ENCODE measurements at regions not wholly inside any gene's neighbourhood (a gene's known extent, or its start where the extent isn't known, plus 50 kb on each side); places are given as distances from the start of the nearest gene placed in this dataset.

DNA sequence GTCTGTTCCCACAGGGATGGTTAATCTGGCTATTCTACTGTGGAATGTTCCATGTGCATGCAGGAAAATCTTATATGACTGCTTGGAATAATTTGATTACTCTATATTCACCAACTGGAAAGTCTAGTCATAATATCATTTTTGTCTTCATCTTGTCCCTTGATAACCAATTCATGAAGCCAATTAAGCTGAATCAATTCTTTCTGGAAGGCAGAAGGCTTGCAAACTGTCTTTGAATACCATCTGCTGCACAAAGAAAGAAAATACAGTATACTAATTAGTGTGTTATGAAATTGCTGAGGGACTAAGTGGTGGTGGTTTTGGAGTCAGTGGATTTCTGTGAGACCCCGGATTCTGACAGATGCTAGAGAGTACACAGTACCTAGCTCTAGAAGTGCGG lies 546.5 kb upstream of the MIS18BP1 start:
- H4K8ac ChIP-seq (ENCODE audit: extremely low read depth, insufficient read depth, low read length) = no peak overlapping the region
- no peaks in the 10 kb centered on the region for H4K20me1 ChIP-seq (replicated peaks in 1 of 2; ENCODE audit: control insufficient read depth in 1 of 2, insufficient read depth in 2 of 2, low read length in 2 of 2)
- H2AK5ac ChIP-seq (ENCODE audit: low read depth, low read length) = no peak overlapping the region
- no peak overlapping the region for H2BK15ac ChIP-seq (ENCODE audit: low read length)
- H3K79me2 ChIP-seq (ENCODE audit: control insufficient read depth in 1 of 2, insufficient read depth in 2 of 2, low read length in 2 of 2) = no peaks in the 10 kb centered on the region
- no peak overlapping the region for H4K91ac ChIP-seq (replicated peaks; ENCODE audit: insufficient read length, low read length)
- H3K14ac ChIP-seq (ENCODE audit: insufficient read length) = no peak overlapping the region
- H3K4me2 ChIP-seq (ENCODE audit: insufficient read depth in 1 of 2, low read depth in 2 of 2, low read length in 2 of 2) = no peak overlapping the region
- CTCF ChIA-PET (ENCODE audit: partially characterized antibody) = interaction anchor here (1.4 kb wide), 1 partner anchor 12 kb away, joined by 4 read pairs; no protein-coding TSS in a partner anchor
- H2BK12ac ChIP-seq (ENCODE audit: low read depth, low read length) = no peak overlapping the region
- no peak overlapping the region for H3K23ac ChIP-seq (ENCODE audit: insufficient read length)
- no peaks in the 10 kb centered on the region for H3K79me1 ChIP-seq (ENCODE audit: low read depth, low read length)
- POLR2A ChIA-PET (ENCODE audit: partially characterized antibody) = no interaction called here
- H3K9me3 ChIP-seq (ENCODE audit: insufficient read depth in 2 of 2, low read depth in 1 of 2, low read length in 1 of 2) = no peaks in the 10 kb centered on the region; a peak in 1 of 4 replicates
- H3K9ac ChIP-seq (replicated peaks in 1 of 4; ENCODE audit: extremely low read depth in 1 of 4, low read depth in 3 of 4, low read length in 3 of 4) = no peak overlapping the region
- no peak overlapping the region for H2BK20ac ChIP-seq (ENCODE audit: low read length)
- no peaks in the 10 kb centered on the region for H3K4me1 ChIP-seq (replicated peaks in 1 of 4; ENCODE audit: control insufficient read depth in 3 of 4, insufficient read depth in 4 of 4, low read length in 3 of 4)
- WGBS, 2 experiments (ENCODE audit: extremely low coverage in 1 of 2, insufficient coverage in 1 of 2, insufficient read length in 1 of 2, insufficient replicate concordance in 2 of 2, low coverage in 1 of 2, low lambda C conversion rate in 2 of 2, missing lambda C conversion rate in 1 of 2) = 88% methylated on average over 2 of the region's 2 CpGs; no CpG with 5 or more reads in 1 of the 2 experiments
- peaks cover 0 to 1% (median 0%) of the 10 kb centered on the region in 4 experiments; a peak in 1 of 7 replicates for H3K27me3 ChIP-seq (replicated peaks in 1 of 4; ENCODE audit: control insufficient read depth in 3 of 4, extremely low read depth in 1 of 4, insufficient read depth in 3 of 4, low read length in 3 of 4)
- no peak for FAIRE-seq
- no peak overlapping the region for H3K56ac ChIP-seq (replicated peaks; ENCODE audit: insufficient read length, low read depth, low read length)
- H3K4me3 ChIP-seq (ENCODE audit: extremely low read depth in 1 of 4, insufficient read depth in 2 of 4, low read depth in 3 of 4, low read length in 4 of 4) = no peak overlapping the region
- no peak overlapping the region for H2BK5ac ChIP-seq (ENCODE audit: low read depth, low read length)
- H2BK120ac ChIP-seq (replicated peaks; ENCODE audit: low read depth, low read length) = no peak overlapping the region
- no peak overlapping the region for H2AFZ ChIP-seq (ENCODE audit: low read length)
- no peaks in the 10 kb centered on the region for H3K23me2 ChIP-seq (ENCODE audit: low read depth, low read length)
- H3K27ac ChIP-seq (ENCODE audit: low read depth, low read length) = no peak overlapping the region
- DNase-seq (ENCODE audit: low read depth in 1 of 2, low spot score in 2 of 2) = no peak
- no peaks in the 10 kb centered on the region for H3K36me3 ChIP-seq (ENCODE audit: control insufficient read depth in 2 of 4, insufficient read depth in 4 of 4, low read length in 3 of 4)
- H3K18ac ChIP-seq (ENCODE audit: extremely low read depth, low read length) = no peak overlapping the region
- H4K5ac ChIP-seq (ENCODE audit: insufficient read length, low read depth, low read length) = no peak overlapping the region
- no peak overlapping the region for H3K4ac ChIP-seq (replicated peaks; ENCODE audit: insufficient read length, low read depth, low read length)
- TF ChIP-seq CTBP2 (IDR thresholded peaks at IDR 0.05; ENCODE audit: borderline replicate concordance, insufficient read depth, insufficient read length, low read length) = no peak
- TF ChIP-seq, protein P1, sequence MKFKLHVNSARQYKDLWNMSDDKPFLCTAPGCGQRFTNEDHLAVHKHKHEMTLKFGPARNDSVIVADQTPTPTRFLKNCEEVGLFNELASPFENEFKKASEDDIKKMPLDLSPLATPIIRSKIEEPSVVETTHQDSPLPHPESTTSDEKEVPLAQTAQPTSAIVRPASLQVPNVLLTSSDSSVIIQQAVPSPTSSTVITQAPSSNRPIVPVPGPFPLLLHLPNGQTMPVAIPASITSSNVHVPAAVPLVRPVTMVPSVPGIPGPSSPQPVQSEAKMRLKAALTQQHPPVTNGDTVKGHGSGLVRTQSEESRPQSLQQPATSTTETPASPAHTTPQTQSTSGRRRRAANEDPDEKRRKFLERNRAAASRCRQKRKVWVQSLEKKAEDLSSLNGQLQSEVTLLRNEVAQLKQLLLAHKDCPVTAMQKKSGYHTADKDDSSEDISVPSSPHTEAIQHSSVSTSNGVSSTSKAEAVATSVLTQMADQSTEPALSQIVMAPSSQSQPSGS (IDR thresholded peaks at IDR 0.05; ENCODE audit: low read length) = no peak
- no peak for TF ChIP-seq EP300 (IDR thresholded peaks at IDR 0.05; ENCODE audit: borderline replicate concordance in 1 of 2, low read depth in 2 of 2, low read length in 2 of 2)
- no peak for TF ChIP-seq KDM5A (IDR thresholded peaks at IDR 0.05; ENCODE audit: low read length)
- TF ChIP-seq HDAC2 (IDR thresholded peaks at IDR 0.05; ENCODE audit: borderline replicate concordance in 1 of 2, low read depth in 2 of 2, low read length in 2 of 2) = no peak
- no peak for TF ChIP-seq MAFK (IDR thresholded peaks at IDR 0.05; ENCODE audit: low read depth, low read length)
- TF ChIP-seq, protein P2, sequence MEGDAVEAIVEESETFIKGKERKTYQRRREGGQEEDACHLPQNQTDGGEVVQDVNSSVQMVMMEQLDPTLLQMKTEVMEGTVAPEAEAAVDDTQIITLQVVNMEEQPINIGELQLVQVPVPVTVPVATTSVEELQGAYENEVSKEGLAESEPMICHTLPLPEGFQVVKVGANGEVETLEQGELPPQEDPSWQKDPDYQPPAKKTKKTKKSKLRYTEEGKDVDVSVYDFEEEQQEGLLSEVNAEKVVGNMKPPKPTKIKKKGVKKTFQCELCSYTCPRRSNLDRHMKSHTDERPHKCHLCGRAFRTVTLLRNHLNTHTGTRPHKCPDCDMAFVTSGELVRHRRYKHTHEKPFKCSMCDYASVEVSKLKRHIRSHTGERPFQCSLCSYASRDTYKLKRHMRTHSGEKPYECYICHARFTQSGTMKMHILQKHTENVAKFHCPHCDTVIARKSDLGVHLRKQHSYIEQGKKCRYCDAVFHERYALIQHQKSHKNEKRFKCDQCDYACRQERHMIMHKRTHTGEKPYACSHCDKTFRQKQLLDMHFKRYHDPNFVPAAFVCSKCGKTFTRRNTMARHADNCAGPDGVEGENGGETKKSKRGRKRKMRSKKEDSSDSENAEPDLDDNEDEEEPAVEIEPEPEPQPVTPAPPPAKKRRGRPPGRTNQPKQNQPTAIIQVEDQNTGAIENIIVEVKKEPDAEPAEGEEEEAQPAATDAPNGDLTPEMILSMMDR (IDR thresholded peaks at IDR 0.05; ENCODE audit: control extremely low read depth in 1 of 3, insufficient read depth in 1 of 3, low read depth in 1 of 3, low read length in 3 of 3) = no peak
- TF ChIP-seq, protein P3, sequence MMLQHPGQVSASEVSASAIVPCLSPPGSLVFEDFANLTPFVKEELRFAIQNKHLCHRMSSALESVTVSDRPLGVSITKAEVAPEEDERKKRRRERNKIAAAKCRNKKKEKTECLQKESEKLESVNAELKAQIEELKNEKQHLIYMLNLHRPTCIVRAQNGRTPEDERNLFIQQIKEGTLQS (IDR thresholded peaks at IDR 0.05; ENCODE audit: insufficient read depth, low read depth, low read length) = no peak

Measured in H1 (cell line).